SK-N-SH treated with all-trans-retinoic acid at 6 μM for 48 hours (cell line): ENCODE measurements at regions not wholly inside any gene's neighbourhood (a gene's known extent, or its start where the extent isn't known, plus 50 kb on each side); places are given as distances from the start of the nearest gene placed in this dataset.

ENCODE experiments used
- ATAC-seq: fragments of 200-7000 bp; cut with Tn5 transposase; 3 replicates; pipeline ENCODE4 v1.9.1; 2020; ENCODE audit warnings: mild to moderate bottlenecking, moderate library complexity
- ARNTL ChIP-seq: fragments of 450-650 bp; formaldehyde crosslinking; IDR thresholded peaks from 2 replicates; pipeline ENCODE4 v1.5.0; 2020; ENCODE audit warnings: low read depth, mild to moderate bottlenecking, moderate library complexity, borderline replicate concordance
- BACH2 ChIP-seq: fragments of 250-450 bp; sonication (Bioruptor Pico); IDR thresholded peaks from 2 replicates; pipeline ENCODE4 v1.9.0; 2021; ENCODE audit warnings: mild to moderate bottlenecking, borderline replicate concordance
- CSDC2 ChIP-seq: fragments of 250-450 bp; sonication (Bioruptor Pico); IDR thresholded peaks from 2 replicates; pipeline ENCODE4 v1.5.0; 2020; ENCODE audit warnings: mild to moderate bottlenecking, moderate library complexity
- CSRNP3 ChIP-seq: fragments of 250-450 bp; sonication (Bioruptor Pico); IDR thresholded peaks from 2 replicates; pipeline ENCODE4 v1.5.1; 2021; ENCODE audit warnings: mild to moderate bottlenecking, moderate library complexity
- GLIS3 ChIP-seq: fragments of 250-450 bp; sonication (Bioruptor Pico); IDR thresholded peaks from 2 replicates; pipeline ENCODE4 v1.5.0; 2020; ENCODE audit warnings: mild to moderate bottlenecking, moderate library complexity
- ISL1 ChIP-seq: fragments of 250-450 bp; sonication (Bioruptor Pico); IDR thresholded peaks from 2 replicates; pipeline ENCODE4 v2.1.2; 2022; ENCODE audit warnings: mild to moderate bottlenecking, moderate library complexity
- PATZ1 ChIP-seq: fragments of 250-450 bp; sonication (Bioruptor Pico); IDR thresholded peaks from 2 replicates; pipeline ENCODE4 v1.8.0; 2020; ENCODE audit warnings: mild to moderate bottlenecking, moderate library complexity, borderline replicate concordance
- POU6F1 ChIP-seq: fragments of 250-450 bp; sonication (Bioruptor Pico); IDR thresholded peaks from 2 replicates; pipeline ENCODE4 v1.8.0; 2021; ENCODE audit warnings: low read depth, mild to moderate bottlenecking, moderate library complexity, borderline replicate concordance
- PPARA ChIP-seq: fragments of 250-450 bp; sonication (Bioruptor Pico); IDR thresholded peaks from 2 replicates; pipeline ENCODE4 v1.5.0; 2020; ENCODE audit warnings: mild to moderate bottlenecking, borderline replicate concordance
- SNAI2 ChIP-seq: fragments of 250-450 bp; sonication (Bioruptor Pico); IDR thresholded peaks from 2 replicates; pipeline ENCODE4 v1.5.0; 2020; ENCODE audit warnings: mild to moderate bottlenecking, moderate library complexity
- TCF4 ChIP-seq: fragments of 250-450 bp; sonication (Bioruptor Pico); IDR thresholded peaks from 2 replicates; pipeline ENCODE4 v1.8.0; 2021; ENCODE audit warnings: mild to moderate bottlenecking, moderate library complexity, borderline replicate concordance
- TOX ChIP-seq: fragments of 250-450 bp; sonication (Bioruptor Pico); IDR thresholded peaks from 2 replicates; pipeline ENCODE4 v1.8.0; 2021; ENCODE audit warnings: mild to moderate bottlenecking, moderate library complexity, borderline replicate concordance
- TSHZ2 ChIP-seq: fragments of 250-450 bp; sonication (Bioruptor Pico); IDR thresholded peaks from 2 replicates; pipeline ENCODE4 v1.5.0; 2020; ENCODE audit warnings: mild to moderate bottlenecking, moderate library complexity
- ZFP3 ChIP-seq: fragments of 250-450 bp; sonication (Bioruptor Pico); IDR thresholded peaks from 2 replicates; pipeline ENCODE4 v1.5.0; 2020; ENCODE audit warnings: mild to moderate bottlenecking, moderate library complexity
- ZNF8 ChIP-seq: fragments of 450-650 bp; formaldehyde crosslinking; IDR thresholded peaks from 2 replicates; pipeline ENCODE4 v1.5.0; 2020; ENCODE audit warnings: mild to moderate bottlenecking, moderate library complexity

GRCh38 chr19:29107831-29108230, 105.1 kb downstream of the UQCRFS1 start:
- no peak for ATAC-seq
- TF ChIP-seq SNAI2 (CRISPR knock-in tag) (no peak), TCF4 (no peak), CSRNP3 (CRISPR knock-in tag) (no peak), GLIS3 (CRISPR knock-in tag) (no peak), ZNF8 (CRISPR knock-in tag) (no peak), POU6F1 (CRISPR knock-in tag) (no peak), TOX (CRISPR knock-in tag) (no peak), PATZ1 (CRISPR knock-in tag) (no peak), ARNTL (CRISPR knock-in tag) (no peak), ZFP3 (CRISPR knock-in tag) (no peak)

GRCh38 chr19:29106346-29106885, 106.5 kb downstream of the UQCRFS1 start:
- TF ChIP-seq PPARA (CRISPR knock-in tag) (no peak), PATZ1 (CRISPR knock-in tag) (no peak), ISL1 (no peak), CSDC2 (CRISPR knock-in tag) (no peak), ZNF8 (CRISPR knock-in tag) (no peak), TSHZ2 (CRISPR knock-in tag) (no peak)
- ATAC-seq: no peak

- TF ChIP-seq BACH2 (no peak), CSRNP3 (CRISPR knock-in tag) (no peak), ISL1 (no peak)
- ATAC-seq: no peak
These were observed 107.2 kb downstream of the UQCRFS1 start for GRCh38 chr19:29105629-29106292.
